IPS DF 19.7 (cell line): ENCODE measurements at regions not wholly inside any gene's neighbourhood (a gene's known extent, or its start where the extent isn't known, plus 50 kb on each side); places are given as distances from the start of the nearest gene placed in this dataset.
"Not testable (repeated sequence)": the region's sequence is repeated elsewhere in the genome, so short reads cannot be mapped to it uniquely, and the experiment has no call there.

ENCODE experiments used
- DNase-seq: peaks from one replicate; pipeline ENCODE4 v3.0.0-alpha.2; 2013; ENCODE audit warnings: low read depth, low spot score

DNA sequence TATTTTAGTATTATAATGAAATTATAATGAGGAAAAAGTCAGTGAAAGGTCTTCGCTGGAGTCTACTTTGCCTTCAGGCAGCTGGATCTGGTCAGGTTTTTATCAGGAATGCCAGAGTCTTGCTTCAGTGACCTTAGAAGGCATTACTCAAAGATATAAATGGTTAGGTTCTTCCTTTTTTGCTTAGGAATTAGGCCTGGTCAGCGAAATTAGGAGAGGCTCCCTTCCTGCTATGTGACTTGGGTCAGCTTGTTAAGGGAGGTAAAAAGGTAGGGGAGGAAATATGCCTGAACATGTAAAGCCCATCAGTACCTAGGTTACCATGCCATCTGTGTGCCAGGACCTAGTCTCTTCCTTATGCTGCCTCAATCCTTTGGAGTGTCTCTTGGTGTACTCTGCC, 115.1 kb downstream of the OTOR start:
- no peak for DNase-seq

- DNase-seq = no peak
These were observed 115.9 kb downstream of the OTOR start for GRCh38 chr20:16864069-16864468.

DNA sequence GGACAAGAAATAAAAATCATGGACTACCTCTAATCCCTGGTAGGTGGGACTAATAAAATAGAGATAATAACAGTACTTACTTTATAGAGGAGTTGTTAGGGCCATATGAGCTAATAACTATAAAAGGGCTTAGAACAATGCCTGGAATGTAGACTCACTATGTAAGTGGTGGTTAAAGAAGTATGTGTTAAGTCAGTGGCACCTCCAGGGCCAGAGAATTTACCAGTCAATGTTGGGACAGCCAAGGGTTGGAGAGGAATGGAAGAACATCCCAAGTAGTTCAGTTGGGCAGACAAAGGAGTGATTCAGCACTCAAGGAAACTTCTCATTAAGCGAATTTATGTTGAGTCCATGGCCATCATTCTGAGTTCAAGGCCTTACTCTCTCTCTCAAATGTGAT, 116.8 kb downstream of the OTOR start:
- no peak for DNase-seq

GRCh38 chr20:16865406-16865805, 117.2 kb downstream of the OTOR start:
- no peak for DNase-seq

DNA sequence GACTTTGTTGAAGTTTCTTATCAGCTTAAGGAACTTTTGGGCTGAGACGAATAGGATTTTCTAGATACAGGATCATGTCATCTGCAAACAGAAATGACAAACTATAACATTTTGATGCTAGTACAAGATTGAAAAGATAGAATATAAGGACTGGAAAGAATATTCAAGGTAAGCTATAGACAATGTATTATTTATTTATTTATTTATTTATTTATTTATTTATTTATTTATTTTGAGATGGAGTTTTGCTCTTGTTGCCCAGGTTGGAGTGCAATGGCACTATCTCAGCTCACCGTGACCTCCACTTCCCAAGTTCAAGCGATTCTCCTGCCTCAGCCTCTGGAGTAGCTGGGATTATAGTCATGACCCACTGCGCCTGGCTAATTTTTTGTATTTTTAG, 125.0 kb downstream of the OTOR start:
- DNase-seq = not testable (repeated sequence)

GRCh38 chr20:16877053-16877554, 128.9 kb downstream of the OTOR start:
- no peak for DNase-seq

DNA sequence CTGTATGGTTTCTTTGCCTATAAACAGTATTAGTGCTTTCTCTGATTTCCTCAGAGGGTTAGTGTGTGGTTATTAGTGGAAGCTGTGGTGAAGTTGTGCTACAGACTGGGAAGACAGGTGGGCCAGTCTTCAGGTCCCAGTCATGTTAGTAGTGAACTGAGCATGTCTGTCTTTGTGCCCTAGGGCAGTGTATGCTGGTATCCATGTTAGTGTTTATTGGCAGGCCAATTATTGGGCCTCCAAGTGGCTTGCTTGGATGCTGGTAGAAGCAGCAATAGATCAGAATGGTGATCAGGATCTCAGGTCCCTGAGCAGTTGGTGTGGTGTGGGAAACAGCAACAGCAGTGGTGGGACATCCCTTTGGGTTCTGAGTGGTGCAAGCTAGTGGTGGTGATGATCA, 137.6 kb downstream of the OTOR start:
- no peak for DNase-seq

DNA sequence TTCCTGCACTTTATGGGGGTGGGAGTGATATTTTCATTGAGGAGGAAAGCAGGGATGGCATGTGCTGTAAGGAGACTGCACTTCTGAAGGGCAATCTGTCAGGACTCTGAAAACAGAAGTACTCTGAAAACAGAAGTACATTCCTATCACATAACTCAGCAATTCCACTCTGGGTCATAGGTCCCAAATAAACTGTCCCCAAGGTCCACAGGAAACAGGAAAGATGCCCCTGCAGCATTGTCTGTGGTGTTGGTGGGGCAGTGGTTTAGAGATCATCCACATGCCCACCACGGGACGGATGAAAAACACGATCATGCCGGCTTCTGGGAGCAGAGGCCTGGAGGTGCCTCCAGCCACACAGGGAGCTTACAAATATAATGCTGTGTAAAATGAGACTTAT, 150.3 kb downstream of the OTOR start:
- no peak for DNase-seq

- DNase-seq = no peak
These were observed 154.5 kb downstream of the OTOR start for GRCh38 chr20:16902662-16903061.

- no peak for DNase-seq
These were observed 156.6 kb downstream of the OTOR start for GRCh38 chr20:16904751-16905150.

DNA sequence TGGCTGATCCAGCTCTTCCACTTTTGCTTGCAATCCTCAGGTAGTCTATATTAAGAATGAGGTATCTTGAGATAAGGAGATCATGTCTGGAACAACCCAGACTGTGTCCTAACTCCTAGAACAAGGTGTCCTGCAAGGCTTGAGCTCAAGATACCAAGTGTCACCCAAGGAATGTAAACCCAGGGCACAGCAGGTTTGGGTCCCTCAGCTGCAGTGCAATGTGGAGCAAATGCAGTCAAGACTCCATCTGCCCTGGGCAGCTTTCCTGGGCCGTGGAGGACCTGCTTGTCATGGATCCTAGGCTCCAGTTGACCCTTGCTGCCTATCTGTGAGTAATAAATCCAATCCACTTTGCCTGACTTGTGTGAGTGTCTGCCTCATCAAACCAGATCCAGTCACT, 166.1 kb downstream of the OTOR start:
- DNase-seq = no peak

DNA sequence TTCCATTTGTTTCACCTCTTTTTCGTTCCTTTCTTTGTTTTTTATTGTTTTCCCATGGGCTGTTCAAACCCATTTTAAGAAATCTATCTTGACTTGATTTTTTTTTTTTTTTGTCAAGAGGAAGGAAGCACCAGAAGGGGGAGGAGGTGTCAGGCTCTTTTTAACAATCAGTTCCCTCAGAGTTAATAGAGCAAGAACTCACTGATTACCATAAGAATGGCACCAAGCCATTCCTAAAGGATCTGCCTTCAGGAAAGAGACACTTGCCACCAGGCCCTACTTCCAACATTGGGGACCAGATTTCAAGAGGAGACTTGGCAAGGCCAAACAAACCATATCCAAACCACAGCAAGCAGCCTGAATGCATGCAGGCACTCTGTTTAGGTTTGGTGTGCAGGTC, 168.0 kb downstream of the OTOR start:
- peak; percentile 25 for DNase-seq

DNA sequence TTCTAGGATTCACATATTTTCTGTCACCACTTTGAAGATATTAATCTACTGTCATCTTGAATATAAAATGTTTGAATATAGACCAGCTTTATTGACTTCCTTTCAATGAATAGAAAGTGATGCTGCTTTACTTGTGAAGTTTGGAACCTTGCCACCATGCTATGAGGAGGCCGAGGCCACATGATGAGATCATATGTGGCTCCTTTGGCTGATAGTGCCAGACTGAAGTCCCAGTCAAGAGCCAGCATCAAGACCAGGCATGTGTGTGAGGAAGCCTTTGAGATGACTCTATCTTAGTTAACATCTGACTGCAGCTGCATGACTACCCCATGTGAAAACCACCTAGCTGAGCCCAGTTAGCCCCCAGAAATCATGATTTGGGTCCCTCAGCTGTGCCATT, 169.5 kb downstream of the OTOR start:
- DNase-seq = no peak

DNA sequence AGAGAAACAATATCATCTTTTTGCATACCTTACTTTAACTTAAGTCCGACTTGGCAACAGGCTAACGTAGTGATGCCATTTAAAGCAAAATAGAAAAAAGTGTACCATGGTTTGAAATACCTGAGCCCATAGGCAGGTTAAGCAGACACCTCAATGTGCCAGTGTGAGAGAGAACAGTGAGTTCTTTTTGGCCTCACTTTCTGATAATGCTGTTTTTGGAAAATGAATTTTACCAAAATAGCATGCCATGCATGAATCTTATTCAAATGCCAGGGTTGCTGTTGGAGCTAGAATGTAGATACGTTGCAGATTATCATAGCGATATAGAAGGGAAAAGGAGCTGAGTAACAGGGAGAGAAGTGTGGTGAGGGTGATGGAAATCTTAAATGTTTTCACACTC, 170.2 kb downstream of the OTOR start:
- no peak for DNase-seq

- DNase-seq = no peak
These were observed 171.7 kb downstream of the OTOR start for GRCh38 chr20:16919841-16920240.

DNA sequence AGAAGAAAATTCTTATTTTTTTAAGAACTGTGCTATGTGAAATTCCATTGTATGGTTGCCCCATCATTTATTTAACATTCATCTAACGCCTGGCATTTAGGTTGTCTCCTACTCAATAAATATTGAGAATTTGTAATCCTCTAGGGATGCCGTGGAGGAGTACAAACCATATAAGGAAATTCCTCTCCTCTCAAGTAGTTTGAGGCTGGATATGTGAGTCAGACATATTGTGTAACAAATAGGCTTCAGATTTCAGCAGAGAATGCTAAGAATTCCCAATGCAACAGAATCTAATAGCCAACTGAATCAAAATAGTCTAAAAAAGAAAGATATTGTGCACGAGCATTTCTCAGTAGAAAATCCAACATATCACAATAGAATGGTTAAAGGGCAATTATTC, 174.7 kb downstream of the OTOR start:
- no peak for DNase-seq

DNA sequence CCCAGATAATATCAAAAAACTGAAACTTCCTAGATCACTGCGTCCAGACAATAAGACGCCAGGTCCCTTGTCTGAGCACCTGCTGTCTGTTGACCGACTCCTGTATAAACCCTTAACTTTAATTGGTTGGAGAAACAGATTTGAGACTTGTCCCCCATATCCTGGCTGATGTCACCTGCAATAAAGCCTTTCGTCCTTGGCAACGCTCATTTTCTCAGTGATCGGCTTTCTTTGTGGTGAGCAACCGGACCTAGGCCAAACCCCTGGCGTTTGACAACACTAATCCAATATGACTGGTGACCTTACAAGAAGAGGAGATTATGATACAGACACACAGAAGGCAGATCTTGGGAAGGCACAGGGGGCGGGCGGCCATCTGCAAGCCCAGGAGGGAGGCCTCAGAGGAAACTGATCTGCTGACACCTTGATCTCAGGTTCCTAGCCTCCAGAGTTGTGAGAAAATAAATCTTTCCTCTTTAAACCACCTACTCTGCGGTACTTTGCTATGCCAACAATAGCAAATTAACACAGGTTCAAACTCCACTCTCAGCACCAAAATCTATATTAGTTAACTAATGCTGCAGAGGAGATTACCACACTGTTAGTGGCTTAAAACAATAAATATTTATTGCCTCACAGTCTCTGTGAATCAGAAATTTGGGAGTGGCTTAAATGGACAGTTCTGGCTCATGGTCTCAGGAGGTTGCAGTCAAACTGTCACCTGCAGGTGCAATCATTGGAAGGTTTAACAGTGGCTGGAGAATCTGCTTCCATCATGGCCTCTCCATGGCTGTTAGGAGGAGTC, 178.7 kb downstream of the OTOR start:
- DNase-seq = no peak

DNA sequence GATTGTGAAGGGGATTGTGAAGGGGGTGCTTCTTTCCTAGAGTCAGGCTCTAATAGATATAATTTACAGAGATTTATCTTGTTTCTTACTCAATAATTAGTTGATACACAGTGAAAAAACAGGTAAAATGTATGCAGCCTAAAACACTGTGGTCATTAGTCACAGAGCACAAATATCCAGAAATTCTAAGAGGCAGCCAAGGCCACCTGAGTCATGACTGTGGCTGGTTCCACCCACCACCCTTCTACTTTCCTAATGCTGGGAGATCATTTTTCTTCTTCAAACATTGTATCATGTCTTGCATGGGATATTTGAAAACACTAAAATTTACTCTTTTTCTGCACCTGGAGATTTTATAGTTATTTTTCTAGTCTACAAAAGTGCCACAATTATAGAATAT, 181.6 kb downstream of the OTOR start:
- DNase-seq = no peak

- no peak for DNase-seq
These were observed 182.5 kb downstream of the OTOR start for GRCh38 chr20:16930656-16931055.

GRCh38 chr20:16939051-16939450, 190.9 kb downstream of the OTOR start:
- no peak for DNase-seq

- no peak for DNase-seq
These were observed 192.5 kb downstream of the OTOR start for GRCh38 chr20:16940701-16941100.

DNA sequence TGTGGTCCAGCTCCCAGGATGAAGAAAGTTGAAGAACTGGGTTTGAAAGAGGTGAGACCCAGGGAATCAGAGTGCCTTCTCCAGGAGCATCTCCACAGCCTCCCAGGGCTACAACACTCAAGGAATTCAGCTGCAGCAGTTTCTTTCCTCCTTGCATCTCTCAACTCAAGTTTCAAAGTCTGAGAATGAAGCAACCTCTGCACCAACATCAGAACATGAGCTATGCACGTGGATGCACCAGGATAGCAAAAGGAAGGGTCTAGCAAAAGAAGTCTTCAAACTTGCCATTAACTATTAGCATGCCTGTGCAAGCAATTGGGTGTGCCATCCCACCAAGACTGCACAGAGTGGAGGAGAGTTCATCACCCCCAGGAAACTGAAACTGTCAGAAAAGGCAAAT, 193.9 kb downstream of the OTOR start:
- DNase-seq = no peak

DNA sequence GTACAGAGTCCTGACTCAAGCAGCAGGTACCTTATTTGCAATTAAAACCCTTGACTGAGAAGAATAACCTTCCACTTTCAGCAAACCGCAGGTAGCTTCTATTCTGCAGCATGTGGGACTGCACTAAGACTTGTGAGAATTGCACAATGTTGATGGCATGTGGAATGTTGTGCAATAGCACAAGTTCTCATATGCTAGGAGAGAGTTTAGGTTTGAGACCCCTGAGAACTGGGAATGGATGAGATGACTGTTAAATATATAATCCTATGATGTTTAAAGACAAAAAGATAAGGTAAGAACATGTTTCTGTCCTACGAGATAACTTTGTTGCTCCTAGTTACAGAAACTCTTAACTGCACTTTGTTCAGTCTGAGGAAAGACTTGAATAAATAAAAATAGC, 194.6 kb downstream of the OTOR start:
- no peak for DNase-seq

- no peak for DNase-seq
These were observed 196.6 kb downstream of the OTOR start for GRCh38 chr20:16944745-16945144.
